ENCODE measurements at regions not wholly inside any gene's neighbourhood (a gene's known extent, or its start where the extent isn't known, plus 50 kb on each side); places are given as distances from the start of the nearest gene placed in this dataset.

DNA sequence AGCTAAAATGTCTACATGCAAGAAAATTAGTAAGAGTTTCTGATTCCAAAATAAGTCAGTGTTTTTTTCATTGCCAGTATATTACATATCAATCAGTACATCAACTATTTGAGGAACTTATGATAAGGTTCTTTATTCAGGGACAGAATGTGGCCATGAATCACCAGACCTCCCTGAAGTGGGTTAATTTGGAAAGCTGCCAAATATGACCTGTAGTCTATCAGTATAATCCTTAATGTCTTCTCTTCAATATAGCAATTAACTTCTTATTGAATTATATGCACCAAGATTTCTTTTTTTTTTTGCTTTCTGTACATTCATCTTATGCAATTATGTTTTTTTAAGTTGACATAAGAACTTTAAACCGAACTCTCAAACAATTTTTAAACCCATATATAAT, 714.5 kb upstream of the POT1 start:
- TF ChIP-seq, protein P1, sequence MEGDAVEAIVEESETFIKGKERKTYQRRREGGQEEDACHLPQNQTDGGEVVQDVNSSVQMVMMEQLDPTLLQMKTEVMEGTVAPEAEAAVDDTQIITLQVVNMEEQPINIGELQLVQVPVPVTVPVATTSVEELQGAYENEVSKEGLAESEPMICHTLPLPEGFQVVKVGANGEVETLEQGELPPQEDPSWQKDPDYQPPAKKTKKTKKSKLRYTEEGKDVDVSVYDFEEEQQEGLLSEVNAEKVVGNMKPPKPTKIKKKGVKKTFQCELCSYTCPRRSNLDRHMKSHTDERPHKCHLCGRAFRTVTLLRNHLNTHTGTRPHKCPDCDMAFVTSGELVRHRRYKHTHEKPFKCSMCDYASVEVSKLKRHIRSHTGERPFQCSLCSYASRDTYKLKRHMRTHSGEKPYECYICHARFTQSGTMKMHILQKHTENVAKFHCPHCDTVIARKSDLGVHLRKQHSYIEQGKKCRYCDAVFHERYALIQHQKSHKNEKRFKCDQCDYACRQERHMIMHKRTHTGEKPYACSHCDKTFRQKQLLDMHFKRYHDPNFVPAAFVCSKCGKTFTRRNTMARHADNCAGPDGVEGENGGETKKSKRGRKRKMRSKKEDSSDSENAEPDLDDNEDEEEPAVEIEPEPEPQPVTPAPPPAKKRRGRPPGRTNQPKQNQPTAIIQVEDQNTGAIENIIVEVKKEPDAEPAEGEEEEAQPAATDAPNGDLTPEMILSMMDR (conservative IDR thresholded peaks at IDR 0.05 in 1 of 2, IDR thresholded peaks at IDR 0.05 in 1 of 2; ENCODE audit: low read depth in 1 of 2, low read length in 2 of 2) = no peak
- TF ChIP-seq EZH2 (IDR thresholded peaks at IDR 0.05; ENCODE audit: low read length, missing control alignments) = no peak

Data from fibroblast of lung (primary cell).